GM12891 (cell line): ENCODE measurements at regions not wholly inside any gene's neighbourhood (a gene's known extent, or its start where the extent isn't known, plus 50 kb on each side); places are given as distances from the start of the nearest gene placed in this dataset.
"Not testable (repeated sequence)": the region's sequence is repeated elsewhere in the genome, so short reads cannot be mapped to it uniquely, and the experiment has no call there.

Experiments used
- DNase-seq: peaks from one replicate; pipeline ENCODE4 v3.0.0; 2011; ENCODE audit warnings: low spot score; ENCODE audit not compliant: insufficient read length
- FAIRE-seq: peaks from 2 replicates; lab custom pipeline; 2011; peaks lifted over from hg19 to GRCh38; lab: Jason Lieb, UNC
- PAX5 ChIP-seq: IDR thresholded peaks from 2 replicates; pipeline ENCODE4 v1.6.1; 2011; ENCODE audit warnings: low read length, moderate library complexity, mild to moderate bottlenecking; ENCODE audit not compliant: insufficient read depth, severe bottlenecking
- POLR2A ChIP-seq: IDR thresholded peaks from 2 replicates; pipeline ENCODE4 v1.6.1; 2011; ENCODE audit warnings: low read depth, low read length, control low read depth
- POLR2AphosphoS5 ChIP-seq: IDR thresholded peaks from 2 replicates; pipeline ENCODE4 v1.6.1; 2011; ENCODE audit warnings: low read depth, low read length, control low read depth
- POU2F2 ChIP-seq: IDR thresholded peaks from 2 replicates; pipeline ENCODE4 v1.6.1; 2011; ENCODE audit warnings: low read depth, mild to moderate bottlenecking, control low read depth, low read length, moderate library complexity
- SPI1 ChIP-seq: IDR thresholded peaks from 2 replicates; pipeline ENCODE4 v1.6.1; 2011; ENCODE audit warnings: low read depth, low read length, control low read depth
- TAF1 ChIP-seq: IDR thresholded peaks from 2 replicates; pipeline ENCODE4 v1.6.1; 2011; ENCODE audit warnings: low read depth, low read length, control low read depth

DNA sequence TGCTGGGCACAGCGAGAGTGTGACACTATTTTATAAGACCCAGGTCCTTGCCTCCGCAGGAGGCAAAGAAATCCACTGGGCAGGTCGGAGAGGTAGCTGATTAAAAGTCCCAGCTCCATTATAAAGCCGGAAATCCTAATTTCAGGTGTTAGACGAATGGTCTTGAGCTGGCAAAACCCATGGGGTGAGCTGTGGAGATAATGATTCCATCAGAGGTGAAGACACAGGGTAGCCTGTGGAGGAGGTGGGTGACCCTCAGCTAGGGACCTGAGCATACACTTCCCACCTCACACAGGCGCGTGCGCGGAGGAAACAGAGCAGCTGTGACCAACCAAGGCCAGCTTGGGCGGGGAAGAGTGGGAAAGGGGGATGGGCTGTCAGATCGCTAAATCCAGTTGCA lies 201.7 kb upstream of the CXCR4 start:
- no peak for TF ChIP-seq SPI1
- no peak for TF ChIP-seq TAF1
- TF ChIP-seq POU2F2, result no peak
- TF ChIP-seq PAX5, result no peak
- no peak for TF ChIP-seq POLR2A
- no peak for TF ChIP-seq POLR2AphosphoS5
- no peak for FAIRE-seq
- DNase-seq, result no peak

DNA sequence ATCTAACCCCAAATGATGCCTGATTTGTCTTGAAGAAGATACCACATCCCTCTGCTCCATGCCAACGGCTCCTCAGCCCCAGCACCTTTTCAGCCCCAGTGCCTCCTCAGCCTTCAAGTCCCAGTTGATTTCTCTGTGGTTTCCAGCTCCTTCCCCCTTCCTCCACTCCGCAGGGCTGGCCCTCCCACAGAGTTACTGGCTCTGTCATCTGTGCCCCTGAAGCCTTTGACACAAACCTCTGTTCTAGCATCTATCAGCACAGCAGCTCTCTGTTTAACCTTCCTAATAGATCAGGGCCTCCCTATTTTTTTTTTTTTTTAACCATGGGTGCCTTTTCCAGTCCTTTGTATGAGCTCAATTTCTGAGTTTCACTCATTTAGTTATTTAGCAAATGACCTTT lies 201.3 kb upstream of the CXCR4 start:
- DNase-seq, result no peak
- FAIRE-seq, result peak; percentile 43
- no peak for TF ChIP-seq PAX5
- no peak for TF ChIP-seq TAF1
- TF ChIP-seq POLR2A, result no peak
- no peak for TF ChIP-seq SPI1
- TF ChIP-seq POU2F2, result no peak
- no peak for TF ChIP-seq POLR2AphosphoS5

DNA sequence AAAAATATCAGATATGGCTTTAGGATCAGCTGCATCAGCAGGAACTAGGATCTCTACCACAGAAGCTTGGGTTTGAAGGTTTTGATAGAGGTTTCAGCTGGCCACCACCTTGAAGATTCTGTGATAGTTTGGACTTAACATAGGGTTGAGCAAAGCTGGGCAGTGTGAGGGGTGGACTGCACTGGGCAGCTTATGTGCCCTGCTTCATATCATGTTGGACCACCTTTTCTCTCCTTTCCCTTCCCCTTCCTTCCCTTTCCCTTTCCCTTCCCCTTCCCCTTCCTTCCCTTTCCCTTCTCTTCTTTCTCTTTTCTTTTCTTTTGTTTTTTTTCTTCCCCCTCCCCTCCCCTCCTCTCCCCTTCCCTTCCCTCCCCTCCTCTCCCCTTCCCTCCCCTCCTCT lies 196.3 kb upstream of the CXCR4 start:
- FAIRE-seq, result no peak

DNA sequence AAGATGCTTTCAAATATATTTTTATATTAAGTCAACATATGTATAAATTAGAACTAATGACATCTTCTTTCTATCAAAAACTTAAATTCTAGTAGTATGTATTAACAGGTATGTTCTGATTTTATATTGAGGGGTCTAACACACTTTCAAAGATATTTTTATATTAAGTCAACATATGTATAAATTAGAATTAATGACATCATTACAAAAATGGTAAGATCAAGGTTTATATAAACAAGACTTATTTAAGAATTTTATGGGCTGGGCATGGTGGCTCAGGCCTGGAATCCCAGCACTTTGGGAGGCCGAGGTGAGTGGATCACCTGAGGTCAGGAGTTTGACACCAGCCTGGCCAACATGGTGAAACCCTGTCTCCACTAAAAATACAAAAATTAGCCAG lies 194.6 kb upstream of the CXCR4 start:
- not testable (repeated sequence) for FAIRE-seq, DNase-seq

More for the DNA sequence above, 196.3 kb upstream of the CXCR4 start:
- TF ChIP-seq SPI1 (no peak), POLR2AphosphoS5 (no peak), PAX5 (no peak)
- DNase-seq, result no peak

DNA sequence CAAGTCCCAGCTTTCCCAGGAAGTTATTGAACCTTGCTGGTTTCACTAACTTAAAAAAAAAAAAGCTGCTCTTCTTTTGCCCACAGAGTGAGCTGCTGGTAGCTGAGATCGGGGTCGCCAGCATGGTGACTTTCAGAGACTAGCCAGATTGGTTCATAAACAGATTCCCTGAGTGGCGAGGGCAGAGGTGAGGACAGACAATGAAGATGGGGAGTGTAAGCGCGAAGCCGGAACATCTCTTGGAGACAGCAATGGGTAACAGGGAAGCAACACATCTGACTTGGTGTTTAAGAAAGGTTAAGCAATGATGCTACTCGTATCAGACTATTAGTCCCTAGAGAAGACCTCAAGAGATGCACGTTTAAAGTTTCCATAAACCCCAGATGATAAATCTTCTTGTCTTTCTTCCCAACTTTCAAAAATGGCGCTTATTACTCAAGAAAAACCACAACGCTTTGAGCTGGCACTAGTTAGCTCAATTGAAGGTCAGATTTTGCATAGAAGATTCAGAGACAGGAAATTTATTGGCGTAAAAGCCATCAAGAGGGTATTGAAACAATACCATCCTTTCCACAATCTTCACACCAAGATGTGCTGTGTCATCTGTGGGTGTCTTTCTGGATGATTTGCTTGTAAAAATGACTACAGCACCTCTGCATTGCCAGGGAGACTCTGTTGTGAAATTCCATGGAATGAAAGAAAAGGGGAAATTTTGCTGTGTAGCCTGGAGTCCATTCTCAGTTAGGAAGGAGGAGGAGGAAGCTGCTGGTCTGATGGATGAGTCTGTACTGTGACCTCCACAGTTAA lies 193.1 kb upstream of the CXCR4 start:
- FAIRE-seq (no peak), DNase-seq (no peak)
- no peak for TF ChIP-seq SPI1
- no peak for TF ChIP-seq TAF1
- no peak for TF ChIP-seq POLR2A

DNA sequence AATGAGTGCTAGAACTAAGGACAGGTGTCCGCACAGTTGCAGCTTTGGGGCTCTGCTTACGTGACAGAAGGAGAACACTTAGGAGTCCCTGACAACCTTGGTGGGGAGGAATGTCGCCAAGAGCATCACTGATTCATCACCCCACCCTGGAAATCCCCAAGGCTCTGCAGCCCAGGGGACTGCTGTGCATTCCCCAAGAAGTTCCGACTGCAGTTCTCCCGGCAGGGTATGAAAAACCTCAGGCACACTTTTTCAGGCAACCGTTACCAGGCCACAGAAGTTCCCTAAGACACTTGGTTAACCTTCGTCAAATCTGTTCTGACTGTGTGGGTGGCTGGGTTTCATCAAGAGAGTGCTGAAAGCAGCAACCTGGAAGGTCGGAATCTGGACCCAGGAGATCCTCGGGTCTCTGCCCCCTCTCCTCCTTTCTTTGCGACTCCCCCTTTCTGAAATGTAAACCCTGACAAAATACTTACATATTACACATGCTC lies 192.1 kb upstream of the CXCR4 start:
- no peak for DNase-seq
- TF ChIP-seq SPI1, result no peak
- no peak for TF ChIP-seq POU2F2
- no peak for TF ChIP-seq POLR2AphosphoS5
- no peak for TF ChIP-seq PAX5
- no peak for TF ChIP-seq TAF1
- TF ChIP-seq POLR2A, result no peak
- no peak for FAIRE-seq

DNA sequence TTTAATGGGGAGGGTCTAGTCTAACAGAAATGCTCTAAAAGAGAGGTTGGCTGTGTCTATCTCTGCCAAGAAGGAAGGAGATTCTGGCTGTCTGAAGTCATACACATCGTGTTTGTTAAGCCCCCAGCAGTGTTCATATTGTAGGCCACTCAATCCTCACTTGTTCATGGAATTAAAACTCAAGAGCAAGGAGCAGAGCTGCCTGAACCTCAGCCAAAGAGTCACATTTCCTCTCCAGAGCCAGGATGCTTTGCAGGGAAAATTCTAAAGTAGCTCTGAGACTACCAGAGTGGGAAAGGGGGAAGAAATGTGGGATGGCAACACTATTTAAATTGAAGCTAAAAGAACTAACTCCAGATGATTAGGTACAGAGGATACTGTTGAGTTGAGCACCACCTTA lies 190.7 kb upstream of the CXCR4 start:
- FAIRE-seq, result no peak

DNA sequence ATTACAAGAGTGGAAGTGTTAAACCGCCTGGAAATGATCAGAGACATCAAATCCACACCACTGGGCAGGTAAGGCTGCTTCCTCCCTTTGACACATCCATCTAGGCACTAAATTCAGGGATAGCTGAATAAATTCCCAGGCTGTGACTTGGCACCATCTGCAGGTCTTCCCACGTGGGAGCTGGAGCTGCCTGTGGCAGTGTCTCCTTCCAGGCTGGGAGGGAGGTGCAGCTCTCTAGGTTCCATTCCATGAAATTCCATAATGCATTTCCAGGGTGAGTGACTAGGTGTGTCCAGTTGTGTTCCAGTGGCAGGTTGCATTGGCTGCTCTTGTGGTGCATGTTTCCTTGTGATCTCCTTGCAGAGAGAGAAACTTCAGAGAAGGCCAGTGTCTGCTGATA lies 188.9 kb upstream of the CXCR4 start:
- FAIRE-seq (no peak), DNase-seq (no peak)
- TF ChIP-seq SPI1 (no peak), POU2F2 (no peak), PAX5 (no peak), POLR2AphosphoS5 (no peak), POLR2A (no peak)

More for the DNA sequence above, 190.7 kb upstream of the CXCR4 start:
- TF ChIP-seq TAF1, result no peak
- TF ChIP-seq POLR2AphosphoS5, result no peak
- TF ChIP-seq SPI1, result no peak
- no peak for TF ChIP-seq POLR2A
- no peak for TF ChIP-seq PAX5
- no peak for TF ChIP-seq POU2F2
- DNase-seq, result no peak

DNA sequence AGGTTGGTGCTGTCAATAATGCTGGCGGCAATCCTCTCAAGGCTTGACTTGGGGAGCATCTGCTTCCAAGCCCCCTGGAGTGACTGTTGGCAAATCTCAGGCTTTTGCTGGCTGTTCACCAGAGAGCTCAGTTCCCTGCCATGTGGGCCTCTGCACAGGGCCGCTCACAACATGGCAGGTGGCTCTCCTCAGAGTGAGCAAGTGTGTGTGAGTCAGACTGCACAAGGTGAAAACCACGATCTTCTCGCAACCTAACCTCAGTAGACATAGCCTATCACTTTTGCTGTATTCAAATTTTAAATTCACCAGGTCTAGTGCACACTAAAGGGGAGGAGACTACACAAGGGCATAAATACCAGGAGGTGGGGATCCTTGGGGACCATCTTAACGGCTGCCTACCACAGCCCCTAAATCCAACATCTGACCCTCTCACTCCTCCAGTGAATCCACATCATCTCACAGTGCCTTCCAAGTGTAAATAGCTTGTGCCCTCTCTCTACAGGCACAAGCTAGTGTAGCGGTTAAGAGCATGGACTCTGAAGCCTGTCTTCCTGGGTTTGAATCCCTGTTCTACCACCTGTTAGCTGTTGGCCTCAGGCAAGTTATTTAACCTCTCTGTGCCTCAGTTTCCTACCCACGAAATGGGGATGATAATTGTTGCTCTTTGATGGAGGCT lies 187.7 kb upstream of the CXCR4 start:
- FAIRE-seq, result peak; percentile 54
- no peak for DNase-seq
- TF ChIP-seq PAX5, result no peak
- no peak for TF ChIP-seq POLR2AphosphoS5
- no peak for TF ChIP-seq SPI1
- no peak for TF ChIP-seq POU2F2

DNA sequence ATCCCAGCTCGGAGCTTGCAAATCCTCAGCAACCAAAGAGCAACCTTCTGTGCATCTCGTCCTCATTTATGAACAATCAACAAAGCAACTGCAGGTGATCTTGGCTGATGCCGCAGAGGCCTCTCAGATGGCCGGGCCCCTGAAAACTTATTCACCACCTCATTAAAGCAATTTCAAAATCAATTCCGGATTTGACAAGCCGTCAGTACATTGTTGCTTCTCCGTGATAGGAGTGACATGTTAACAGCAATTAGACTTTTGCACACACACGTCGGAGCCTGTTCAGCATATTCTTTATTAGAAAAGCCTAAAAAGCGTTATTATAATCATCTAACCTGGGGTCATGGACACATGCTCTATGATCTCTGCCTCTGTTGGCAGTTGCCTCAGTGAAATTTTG lies 183.1 kb upstream of the CXCR4 start:
- no peak for TF ChIP-seq POU2F2
- TF ChIP-seq TAF1, result no peak
- no peak for DNase-seq
- no peak for FAIRE-seq
